ENCODE measurements at regions not wholly inside any gene's neighbourhood (a gene's known extent, or its start where the extent isn't known, plus 50 kb on each side); places are given as distances from the start of the nearest gene placed in this dataset.
A peak's percentile ranks its signal among the peaks of the same experiment; 100 is the strongest.

DNA sequence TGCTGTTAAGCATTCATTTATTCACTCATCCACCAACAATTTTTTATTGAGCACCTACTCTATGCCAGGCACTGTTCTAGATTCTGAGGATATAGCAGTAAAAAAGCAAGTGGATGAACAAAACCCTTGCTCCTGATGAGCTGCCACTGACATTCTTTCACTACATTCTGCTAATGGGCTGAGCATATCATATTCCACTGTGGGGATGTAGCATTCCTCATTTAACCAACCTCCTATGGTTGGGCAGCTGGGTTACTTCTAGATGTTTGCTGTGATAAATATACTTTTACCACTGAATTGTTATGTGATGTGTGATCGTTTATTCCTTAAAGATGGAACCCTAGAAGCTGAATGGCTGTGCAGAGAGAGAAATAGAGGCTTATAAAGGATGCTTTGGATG lies 176.9 kb downstream of the MN1 start:
- no peak for DNase-seq (ENCODE audit: low read depth)

- DNase-seq (ENCODE audit: low read depth), result no peak
Measured at GRCh38 chr22:27625769-27626674, 175.5 kb downstream of the MN1 start.

GRCh38 chr22:27626675-27627443 lies 174.7 kb downstream of the MN1 start:
- no peak for DNase-seq (ENCODE audit: low read depth)

GRCh38 chr22:27627444-27627833 lies 174.1 kb downstream of the MN1 start:
- DNase-seq (ENCODE audit: low read depth), result no peak

GRCh38 chr22:27627901-27628300 lies 173.7 kb downstream of the MN1 start:
- DNase-seq (ENCODE audit: low read depth), result no peak

DNA sequence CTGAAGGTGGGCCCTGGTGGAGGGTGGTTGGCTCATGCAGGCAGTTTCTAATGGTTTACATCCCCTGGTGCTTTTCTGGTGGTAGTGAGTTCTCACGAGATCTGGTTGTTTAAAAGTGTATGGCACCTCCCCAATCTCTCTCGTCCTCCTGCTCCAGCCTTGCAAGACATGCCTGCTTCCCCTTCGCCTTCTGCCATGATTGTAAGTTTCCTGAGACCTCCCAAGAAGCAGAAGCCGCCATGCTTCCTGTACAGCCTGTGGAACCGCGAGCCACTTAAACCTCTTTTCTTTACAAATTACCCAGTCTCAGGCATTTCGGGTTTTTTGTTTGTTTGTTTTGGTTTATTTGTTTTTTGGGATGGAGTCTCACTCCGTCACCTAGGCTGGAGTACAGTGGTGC lies 173.2 kb downstream of the MN1 start:
- DNase-seq (ENCODE audit: low read depth), result no peak

- no peak for DNase-seq (ENCODE audit: low read depth)
Measured at GRCh38 chr22:27628891-27629631, 172.5 kb downstream of the MN1 start.

- DNase-seq (ENCODE audit: low read depth), result no peak
Measured at GRCh38 chr22:27629908-27630673, 171.5 kb downstream of the MN1 start.

GRCh38 chr22:27630754-27631153 lies 170.8 kb downstream of the MN1 start:
- DNase-seq (ENCODE audit: low read depth), result no peak

GRCh38 chr22:27631641-27632040 lies 169.9 kb downstream of the MN1 start:
- no peak for DNase-seq (ENCODE audit: low read depth)

- DNase-seq (ENCODE audit: low read depth), result no peak
Measured at GRCh38 chr22:27632451-27633295, 168.9 kb downstream of the MN1 start.

- no peak for DNase-seq (ENCODE audit: low read depth)
Measured at GRCh38 chr22:27633296-27633871, 168.2 kb downstream of the MN1 start.

GRCh38 chr22:27634043-27634740 lies 167.4 kb downstream of the MN1 start:
- no peak for DNase-seq (ENCODE audit: low read depth)

DNA sequence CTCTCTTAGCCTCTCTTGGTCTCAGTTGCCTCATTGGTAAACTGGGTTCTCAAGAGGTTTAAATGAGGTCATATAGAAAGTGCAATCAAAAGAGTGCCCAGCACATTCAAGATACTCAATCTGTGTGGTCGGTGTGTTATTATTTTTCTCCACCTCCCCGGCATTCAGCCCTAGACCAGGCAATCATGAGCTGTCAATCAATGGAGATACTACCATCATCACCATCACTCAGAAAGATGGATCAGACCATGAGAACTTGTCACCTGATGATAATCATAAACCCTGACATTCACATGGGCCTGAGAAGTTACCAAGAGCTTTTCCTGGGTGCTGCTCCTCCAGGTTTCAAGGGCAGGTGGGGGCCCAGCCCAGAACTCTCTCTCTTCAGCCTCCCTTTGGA lies 166.1 kb downstream of the MN1 start:
- no peak for DNase-seq (ENCODE audit: low read depth)

DNA sequence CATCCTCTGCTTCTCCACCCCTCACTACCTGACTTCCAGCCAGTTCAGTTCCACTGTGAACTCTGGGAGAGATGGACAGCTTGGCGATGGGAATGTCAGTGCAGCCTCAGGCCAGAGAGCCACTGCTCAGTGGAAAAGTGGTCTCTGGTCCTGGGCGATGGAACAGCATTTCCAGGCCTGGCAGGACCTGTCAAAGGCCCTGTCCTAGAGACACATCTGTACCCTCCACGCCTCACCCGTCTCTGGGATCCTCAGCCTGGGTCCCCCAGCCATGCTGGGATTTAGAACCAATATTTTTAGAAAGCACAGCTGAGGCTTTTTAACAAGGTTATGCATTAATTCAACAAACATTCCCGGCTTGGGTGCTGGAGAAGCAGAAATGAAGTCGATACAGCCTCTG lies 165.7 kb downstream of the MN1 start:
- DNase-seq (ENCODE audit: low read depth), result no peak

- no peak for DNase-seq (ENCODE audit: low read depth)
Measured at GRCh38 chr22:27636716-27637508, 164.6 kb downstream of the MN1 start.

GRCh38 chr22:27637604-27638003 lies 164.0 kb downstream of the MN1 start:
- peak; percentile 43 for DNase-seq (ENCODE audit: low read depth)

- no peak for DNase-seq (ENCODE audit: low read depth)
Measured at GRCh38 chr22:27638329-27639233, 163.0 kb downstream of the MN1 start.

All from fibroblast of the conjunctiva (primary cell).